ENCODE measurements at regions not wholly inside any gene's neighbourhood (a gene's known extent, or its start where the extent isn't known, plus 50 kb on each side); places are given as distances from the start of the nearest gene placed in this dataset.
"Not testable (repeated sequence)": the region's sequence is repeated elsewhere in the genome, so short reads cannot be mapped to it uniquely, and the experiment has no call there.

DNA sequence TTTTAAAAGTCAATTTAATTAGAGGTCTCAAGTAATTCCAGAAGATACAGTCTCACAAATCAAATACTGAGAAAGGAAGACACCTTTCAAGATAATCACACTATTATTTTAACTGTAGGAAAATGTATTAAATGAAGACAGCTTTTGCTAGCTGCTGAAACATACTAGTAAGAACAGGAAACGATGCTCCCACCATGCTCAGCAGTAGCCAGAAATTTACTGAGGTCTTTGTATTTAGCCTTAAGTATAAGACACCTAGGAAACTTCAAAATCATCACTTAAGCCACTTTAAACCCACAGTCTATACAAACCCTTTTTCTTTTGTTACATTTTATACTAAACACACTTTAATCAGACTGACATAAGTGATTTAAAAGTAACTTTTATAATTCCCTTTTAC lies 72.7 kb upstream of the NPIPB12 start:
- Mint-ChIP-seq H3K36me3 (ENCODE audit: low read depth) (peaks cover 21% of the 10 kb centered on the region), H3K4me1 (peaks cover 35% of the 10 kb centered on the region)
- H3K4me3 Mint-ChIP-seq; intact Hi-C loops (cut with DNase I, micrococcal nuclease); ATAC-seq; POLR2A ChIA-PET; H3K27me3 Mint-ChIP-seq; DNase-seq; CTCF ChIA-PET; H3K9me3 Mint-ChIP-seq (ENCODE audit: low read depth); H3K27ac Mint-ChIP-seq: not testable (repeated sequence)

DNA sequence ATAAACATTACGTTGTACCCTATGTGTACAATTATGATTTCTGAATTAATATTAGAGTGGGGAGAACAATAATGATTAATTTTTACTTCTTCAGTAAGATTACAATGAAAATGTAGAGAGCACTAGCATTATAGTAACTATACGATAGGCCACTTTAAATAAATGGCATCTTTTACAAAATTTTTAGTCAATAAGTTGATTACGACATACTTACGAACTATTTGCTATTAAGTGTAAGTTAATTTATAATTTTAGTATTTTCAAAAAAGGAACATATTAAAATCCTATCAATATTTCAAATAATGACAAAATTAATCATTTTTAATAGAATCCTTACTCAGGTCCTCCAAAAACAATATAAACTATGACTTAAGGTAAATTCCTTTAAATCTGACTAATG lies 75.6 kb upstream of the NPIPB12 start:
- DNase-seq; H3K9me3 Mint-ChIP-seq (ENCODE audit: low read depth); intact Hi-C loops (cut with DNase I, micrococcal nuclease); CTCF ChIA-PET; H3K27ac Mint-ChIP-seq; H3K27me3 Mint-ChIP-seq; H3K4me3 Mint-ChIP-seq; ATAC-seq; POLR2A ChIA-PET: not testable (repeated sequence)
- H3K4me1 Mint-ChIP-seq, result peaks cover 41% of the 10 kb centered on the region
- H3K36me3 Mint-ChIP-seq (ENCODE audit: low read depth), result peaks cover 12% of the 10 kb centered on the region

DNA sequence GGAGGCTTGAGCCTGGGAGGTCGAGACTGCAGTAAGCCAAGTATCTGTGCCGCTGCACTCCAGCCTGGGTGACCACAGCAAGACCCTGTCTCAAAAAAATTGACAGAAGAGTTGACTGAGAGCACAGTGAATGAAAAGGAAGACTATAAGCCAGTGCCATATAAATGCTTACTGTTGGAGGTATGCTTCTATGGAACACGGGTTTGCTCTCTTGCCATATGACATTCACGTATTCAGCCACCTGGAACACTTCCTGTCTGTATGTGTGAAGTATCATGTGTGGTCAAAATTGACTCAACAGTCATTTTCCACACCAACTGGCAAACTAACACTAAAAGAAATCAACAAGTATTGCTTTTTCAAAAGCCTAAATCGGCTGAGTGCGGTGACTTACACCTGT lies 71.1 kb upstream of the SPN start:
- peak overlapping the region; percentile 33 for H3K4me3 Mint-ChIP-seq
- not testable (repeated sequence) for DNase-seq

DNA sequence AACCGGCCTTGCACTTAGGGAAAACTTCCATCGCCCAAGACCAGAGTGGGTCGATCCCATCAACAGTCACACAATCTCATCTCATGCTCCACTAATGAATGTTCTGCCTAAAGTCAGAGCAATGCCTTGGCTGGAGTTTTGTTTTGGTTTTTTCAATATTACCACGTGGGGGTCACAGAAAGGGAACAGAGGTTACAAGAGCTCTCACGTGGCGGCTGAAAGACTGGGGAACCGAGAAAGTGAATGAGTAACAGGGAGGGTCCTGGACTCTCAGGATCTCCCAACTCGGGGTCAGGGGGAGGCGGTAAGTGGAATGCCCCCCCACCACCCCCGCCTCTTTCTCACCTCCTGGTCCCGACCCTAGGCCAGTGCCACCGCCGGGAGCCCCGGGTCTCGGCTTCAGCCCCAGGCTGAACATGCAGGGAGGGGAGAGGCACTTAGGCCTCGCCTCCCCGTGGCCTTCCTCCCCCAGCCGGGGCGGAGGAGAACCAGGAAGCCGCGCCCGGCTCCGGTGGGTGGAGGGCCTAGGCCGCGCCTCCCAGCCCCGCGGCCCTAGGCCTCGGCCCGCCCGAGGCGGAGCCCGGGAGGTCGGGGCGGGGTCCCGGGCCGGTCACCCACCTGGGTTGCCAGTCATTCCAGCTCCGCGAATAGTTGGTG lies 68.7 kb upstream of the SPN start:
- peak overlapping the region; percentile 94 for H3K4me3 Mint-ChIP-seq
- peaks cover 18% of the 10 kb centered on the region for H3K36me3 Mint-ChIP-seq (ENCODE audit: low read depth)
- H3K4me1 Mint-ChIP-seq, result peaks cover 40% of the 10 kb centered on the region
- CTCF ChIA-PET, result interaction anchor here (1.4 kb wide), 1 partner anchor 73 kb away, joined by 4 read pairs; no protein-coding TSS in a partner anchor
- intact Hi-C loops (cut with DNase I, micrococcal nuclease); H3K9me3 Mint-ChIP-seq (ENCODE audit: low read depth); H3K27me3 Mint-ChIP-seq; POLR2A ChIA-PET: not testable (repeated sequence)
- peak; percentile 59 for ATAC-seq
- DNase-seq, result peak; percentile 58
- peak overlapping the region; percentile 91 for H3K27ac Mint-ChIP-seq

More for the DNA sequence above, 71.1 kb upstream of the SPN start:
- H3K4me1 Mint-ChIP-seq, result peaks cover 50% of the 10 kb centered on the region
- H3K36me3 Mint-ChIP-seq (ENCODE audit: low read depth), result peaks cover 20% of the 10 kb centered on the region
- peak overlapping the region; percentile 65 for H3K27ac Mint-ChIP-seq
- H3K27me3 Mint-ChIP-seq; H3K9me3 Mint-ChIP-seq (ENCODE audit: low read depth); intact Hi-C loops (cut with DNase I, micrococcal nuclease); POLR2A ChIA-PET; ATAC-seq; CTCF ChIA-PET: not testable (repeated sequence)

DNA sequence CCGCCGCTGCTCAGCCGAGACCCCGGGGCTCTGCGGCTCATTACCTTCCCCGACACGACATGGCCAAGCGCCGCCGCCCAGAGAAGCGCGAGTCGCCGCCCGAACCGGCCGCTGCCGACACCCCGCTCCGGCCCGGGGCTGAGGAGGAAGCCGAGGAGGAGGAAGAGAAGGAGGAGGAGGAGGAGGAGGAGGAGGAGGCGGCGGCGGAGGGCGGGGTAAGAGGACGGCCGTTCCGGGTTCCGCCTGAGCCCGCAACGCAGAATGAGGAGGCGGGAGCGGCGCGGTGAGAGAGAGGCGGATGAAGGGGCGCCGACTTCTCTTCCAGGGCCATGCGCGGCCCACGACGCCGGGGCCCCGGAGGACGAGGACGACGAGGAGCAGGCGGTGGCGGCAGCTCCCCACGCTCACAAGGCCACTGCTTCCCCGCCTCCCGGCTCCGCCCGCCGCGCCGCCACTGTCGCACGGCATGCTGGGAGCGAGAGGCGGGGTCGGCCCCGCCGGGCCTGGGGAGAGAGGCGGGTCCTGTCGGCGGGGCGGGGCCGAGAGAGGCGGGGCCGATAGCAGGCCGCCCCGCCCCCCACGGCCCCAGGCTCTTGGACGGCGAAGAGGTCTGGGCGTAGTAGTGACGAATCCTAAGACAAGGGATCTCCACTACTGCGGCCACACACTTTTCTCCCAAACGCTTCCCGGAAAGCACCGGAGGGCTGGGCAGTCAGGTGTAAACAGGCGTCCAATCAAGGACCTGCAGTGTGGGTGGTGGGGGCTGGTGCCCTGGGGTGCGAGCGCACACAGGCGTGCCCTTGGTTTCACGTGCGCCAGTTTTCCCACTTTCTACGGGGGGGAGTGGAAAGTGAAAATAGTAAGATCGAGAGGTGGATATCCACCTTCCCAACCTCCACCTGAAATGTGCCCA lies 67.9 kb upstream of the SPN start:
- peak; percentile 96 for DNase-seq

DNA sequence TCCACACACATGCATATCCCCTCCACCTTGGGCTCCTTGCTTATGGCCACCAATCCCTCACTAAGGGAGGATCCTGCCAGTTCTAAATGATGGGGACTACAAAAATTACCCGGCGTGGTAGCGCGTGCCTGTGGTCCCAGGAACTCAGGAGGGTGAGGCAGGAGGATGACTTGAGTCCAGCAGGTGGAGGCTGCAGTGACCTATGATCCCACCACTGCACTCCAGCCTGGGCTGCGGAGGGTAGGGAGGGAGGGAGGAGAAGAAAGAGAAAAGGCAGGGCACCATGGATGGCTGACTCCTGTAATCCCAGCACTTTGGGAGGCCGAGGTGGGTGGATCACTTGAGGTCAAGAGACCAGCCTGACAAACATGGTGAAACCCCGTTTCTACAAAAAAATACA lies 66.0 kb upstream of the SPN start:
- ATAC-seq, result not testable (repeated sequence)

More for the DNA sequence above, 67.9 kb upstream of the SPN start:
- Mint-ChIP-seq H3K4me1 (peaks cover 41% of the 10 kb centered on the region), H3K27ac (peak overlapping the region; percentile 88), H3K36me3 (ENCODE audit: low read depth) (peaks cover 19% of the 10 kb centered on the region), H3K4me3 (peak overlapping the region; percentile 94)
- H3K9me3 Mint-ChIP-seq (ENCODE audit: low read depth); POLR2A ChIA-PET; H3K27me3 Mint-ChIP-seq: not testable (repeated sequence)
- ATAC-seq, result peak; percentile 73
- CTCF ChIA-PET, result interaction anchor here (1.4 kb wide), 1 partner anchor 72 kb away, joined by 4 read pairs; no protein-coding TSS in a partner anchor
- intact Hi-C loops (cut with DNase I, micrococcal nuclease), result loop anchor here in 1 of 2 experiments (1.0 to 5.0 kb wide), 6 partner anchors 18 to 773 kb away; partner anchors contain the start of genes ATXN2L, CDIPT, NFATC2IP and SPN

DNA sequence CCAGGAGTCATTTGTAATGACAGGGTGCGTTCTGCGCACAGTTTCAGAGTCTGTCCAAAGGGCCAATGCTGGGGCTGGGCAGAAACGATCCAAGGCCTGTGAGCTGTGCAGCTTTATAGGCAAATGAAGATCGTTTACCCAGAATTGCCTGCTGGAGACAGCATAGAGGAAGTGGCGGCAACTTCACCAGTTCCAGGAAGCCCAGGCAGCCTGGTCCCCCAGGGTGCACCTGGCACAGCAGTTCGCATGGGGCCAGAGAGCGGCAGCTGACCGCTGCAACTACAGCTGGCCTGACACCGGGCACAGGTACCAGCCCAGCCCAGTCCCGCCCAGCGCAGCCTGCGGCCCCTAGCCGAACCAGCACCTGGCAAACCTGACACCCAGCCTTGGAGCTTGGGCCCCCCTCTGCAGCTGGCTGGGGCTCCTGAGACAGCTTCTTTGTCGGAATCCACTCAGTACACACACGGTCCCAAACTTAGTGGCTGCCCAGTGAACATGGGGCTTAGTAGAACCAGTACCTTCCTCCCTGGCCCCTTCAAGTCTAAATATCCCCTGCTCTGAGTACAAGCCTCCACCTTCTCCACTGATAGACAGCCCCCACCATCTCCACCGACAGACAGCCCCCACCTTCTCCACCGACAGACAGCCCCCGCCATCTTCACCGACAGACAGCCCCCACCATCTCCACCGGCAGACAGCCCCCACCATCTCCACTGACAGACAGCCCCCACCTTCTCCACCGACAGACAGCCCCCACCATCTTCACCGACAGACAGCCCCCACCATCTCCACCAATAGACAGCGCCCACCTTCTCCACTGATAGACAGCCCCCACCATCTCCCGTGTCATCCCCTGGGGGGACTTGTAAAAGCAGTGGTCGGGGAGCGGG lies 62.7 kb upstream of the SPN start:
- intact Hi-C loops (cut with DNase I, micrococcal nuclease); H3K9me3 Mint-ChIP-seq (ENCODE audit: low read depth); H3K27me3 Mint-ChIP-seq; CTCF ChIA-PET: not testable (repeated sequence)
- peak; percentile 66 for ATAC-seq
- POLR2A ChIA-PET, result interaction anchor here (0.5 to 0.7 kb wide), 3 partner anchors 66 to 778 kb away, joined by 3 to 6 read pairs (median 5); no protein-coding TSS in a partner anchor
- Mint-ChIP-seq H3K36me3 (ENCODE audit: low read depth) (peaks cover 30% of the 10 kb centered on the region), H3K4me1 (peaks cover 62% of the 10 kb centered on the region), H3K4me3 (peak overlapping the region; percentile 74), H3K27ac (peak overlapping the region; percentile 95)
- peak; percentile 80 for DNase-seq

More for the DNA sequence above, 66.0 kb upstream of the SPN start:
- CTCF ChIA-PET; POLR2A ChIA-PET; H3K9me3 Mint-ChIP-seq (ENCODE audit: low read depth); DNase-seq; H3K27ac Mint-ChIP-seq; H3K4me3 Mint-ChIP-seq; H3K27me3 Mint-ChIP-seq: not testable (repeated sequence)
- intact Hi-C loops (cut with DNase I, micrococcal nuclease), result loop anchor here in 1 of 2 experiments (5.0 kb wide), 2 partner anchors 65 to 775 kb away; partner anchors contain the start of genes ATXN2L and SPN
- H3K4me1 Mint-ChIP-seq, result peaks cover 48% of the 10 kb centered on the region
- peaks cover 27% of the 10 kb centered on the region for H3K36me3 Mint-ChIP-seq (ENCODE audit: low read depth)

DNA sequence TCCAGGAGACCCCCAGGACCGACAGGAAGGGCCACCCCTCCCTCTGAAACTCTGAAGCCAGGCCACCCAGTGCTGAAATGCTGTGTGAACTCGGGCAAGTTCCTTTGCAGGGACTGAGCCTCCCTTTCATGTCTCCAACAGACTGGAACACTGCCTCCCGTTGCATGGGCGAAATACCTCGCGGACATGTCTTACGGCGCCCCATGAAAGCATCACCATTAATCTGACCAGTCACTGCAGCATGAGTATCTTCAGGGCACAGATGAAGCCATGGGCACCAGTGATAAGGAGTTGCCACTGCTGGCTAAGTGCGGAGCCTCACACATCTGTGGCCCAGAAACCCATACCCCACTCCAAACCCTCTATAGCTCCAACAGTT lies 60.8 kb upstream of the SPN start:
- DNase-seq; H3K9me3 Mint-ChIP-seq (ENCODE audit: low read depth); ATAC-seq; H3K27me3 Mint-ChIP-seq; intact Hi-C loops (cut with DNase I, micrococcal nuclease); POLR2A ChIA-PET; CTCF ChIA-PET: not testable (repeated sequence)
- Mint-ChIP-seq H3K27ac (peak overlapping the region; percentile 95), H3K4me1 (peaks cover 59% of the 10 kb centered on the region), H3K36me3 (ENCODE audit: low read depth) (peaks cover 24% of the 10 kb centered on the region), H3K4me3 (peak overlapping the region; percentile 74)

DNA sequence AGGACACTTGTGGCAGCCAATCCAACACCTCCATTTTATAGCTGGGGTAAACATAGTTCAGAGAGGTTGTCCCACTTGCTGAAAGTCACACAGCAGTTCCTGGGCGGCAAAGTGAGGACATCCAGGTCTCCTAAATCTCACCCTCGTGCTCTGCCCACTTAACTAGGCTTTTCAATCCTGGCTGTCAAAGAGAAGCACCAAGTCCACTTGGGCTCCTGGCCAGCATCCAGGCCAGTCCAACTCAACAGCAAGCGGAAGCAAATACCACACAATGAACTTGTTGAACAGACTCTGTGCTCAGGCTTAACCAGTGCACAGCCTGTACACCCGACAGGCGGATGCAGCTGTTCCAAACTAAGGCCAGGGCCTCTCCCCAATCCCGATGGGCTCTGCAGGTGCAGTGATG lies 60.4 kb upstream of the SPN start:
- ATAC-seq; CTCF ChIA-PET; H3K9me3 Mint-ChIP-seq (ENCODE audit: low read depth); H3K4me3 Mint-ChIP-seq; H3K27me3 Mint-ChIP-seq; intact Hi-C loops (cut with DNase I, micrococcal nuclease); POLR2A ChIA-PET; DNase-seq: not testable (repeated sequence)
- peaks cover 64% of the 10 kb centered on the region for H3K4me1 Mint-ChIP-seq
- H3K36me3 Mint-ChIP-seq (ENCODE audit: low read depth), result peaks cover 29% of the 10 kb centered on the region
- H3K27ac Mint-ChIP-seq, result peak overlapping the region; percentile 67

DNA sequence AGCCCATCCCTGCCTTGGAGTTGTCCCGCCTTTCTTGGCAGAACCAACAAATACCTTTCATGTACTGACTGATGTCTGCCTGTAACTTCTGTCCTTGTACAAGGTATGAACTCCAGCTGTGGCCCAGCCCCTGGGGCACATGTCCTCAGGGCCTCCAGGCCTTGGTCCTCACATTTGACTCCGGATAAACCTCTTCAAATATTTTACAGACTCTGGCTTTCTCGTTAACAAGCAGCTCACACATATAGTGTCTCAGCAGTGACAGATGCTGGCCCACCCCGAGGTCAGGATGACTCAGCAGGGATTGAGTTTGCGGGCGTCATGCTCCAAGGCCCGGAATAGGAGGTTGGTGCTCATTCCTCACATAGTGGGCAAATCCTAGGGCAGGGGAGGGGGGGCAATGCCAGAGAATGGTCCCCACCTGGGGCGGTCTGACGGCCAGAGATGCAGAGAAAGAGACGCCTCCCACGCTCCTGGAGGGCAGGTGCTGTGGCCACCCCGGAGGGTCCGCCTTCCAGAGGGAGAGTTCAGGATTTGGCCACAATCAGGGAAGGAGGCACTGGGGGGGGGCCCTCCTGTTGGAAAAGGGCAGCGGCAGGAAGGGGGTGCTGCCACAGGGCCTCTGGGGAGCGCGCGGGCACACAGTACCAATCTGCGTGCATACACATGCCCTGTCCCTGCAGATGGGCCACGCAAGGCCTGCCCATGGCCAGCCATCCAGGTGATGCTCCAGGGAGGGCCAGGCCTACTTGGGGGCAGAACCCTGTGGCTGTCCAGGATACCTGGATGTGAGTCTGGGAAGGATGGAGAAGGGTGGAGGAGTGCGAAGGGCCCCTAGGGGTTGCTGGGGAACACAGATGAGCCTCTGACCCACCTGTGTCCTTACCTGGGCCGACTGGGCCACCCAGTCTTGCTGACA lies 58.2 kb upstream of the SPN start:
- POLR2A ChIA-PET; intact Hi-C loops (cut with DNase I, micrococcal nuclease); H3K9me3 Mint-ChIP-seq (ENCODE audit: low read depth); H3K27me3 Mint-ChIP-seq; CTCF ChIA-PET; H3K4me3 Mint-ChIP-seq; ATAC-seq; DNase-seq: not testable (repeated sequence)
- Mint-ChIP-seq H3K27ac (peak overlapping the region; percentile 65), H3K36me3 (ENCODE audit: low read depth) (peaks cover 36% of the 10 kb centered on the region), H3K4me1 (peaks cover 71% of the 10 kb centered on the region)
